Body of pancreas (tissue), 4 donors: ENCODE measurements at regions not wholly inside any gene's neighbourhood (a gene's known extent, or its start where the extent isn't known, plus 50 kb on each side); places are given as distances from the start of the nearest gene placed in this dataset.

Experiments used
- CTCF ChIP-seq, 7 experiments: fragments of 450-650 bp in 4 of 7; fragments of 200-600 bp in 3 of 7; sonication (generic) in 3 of 7; IDR thresholded peaks; one replicate each; pipeline ENCODE4 v1.5.1; 2016 to 2019; ENCODE audit warnings: antibody characterized with exemption in 7 of 7
- POLR2A ChIP-seq, 3 donors: fragments of 450-650 bp; IDR thresholded peaks; one replicate each; pipeline ENCODE4 v1.6.1; 2016; ENCODE audit warnings: antibody characterized with exemption in 3 of 3, mild to moderate bottlenecking in 2 of 3

- TF ChIP-seq CTCF (IDR thresholded peaks at IDR 0.05) (no peak), POLR2A (IDR thresholded peaks at IDR 0.05) (no peak)
Measured at GRCh38 chr22:49207008-49208003, 620.4 kb downstream of the BRD1 start.
